ENCODE measurements at regions not wholly inside any gene's neighbourhood (a gene's known extent, or its start where the extent isn't known, plus 50 kb on each side); places are given as distances from the start of the nearest gene placed in this dataset.

DNA sequence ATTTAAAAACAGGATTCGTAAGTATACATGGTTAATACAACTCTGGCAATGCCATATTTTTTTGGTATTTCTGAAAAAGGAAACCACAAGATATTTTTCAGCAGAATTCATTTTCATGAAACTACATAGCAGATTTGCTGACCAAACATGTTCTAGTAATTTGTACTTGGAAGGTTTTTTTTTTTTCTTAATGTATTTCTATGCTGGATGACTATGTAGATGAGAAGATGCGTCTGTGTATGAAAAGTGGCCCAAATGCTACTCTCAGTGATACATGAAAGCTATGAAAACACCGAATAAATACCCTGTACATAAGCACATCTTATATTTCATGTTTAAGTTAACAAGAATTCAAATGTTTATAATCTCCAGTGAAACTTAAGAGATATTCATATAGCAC lies 400.9 kb upstream of the CYLC2 start:
- Mint-ChIP-seq H3K4me1 (no peaks in the 10 kb centered on the region), H3K27ac (no peak overlapping the region), H3K9me3 (ENCODE audit: insufficient read depth) (no peaks in the 10 kb centered on the region), H3K4me3 (no peak overlapping the region), H3K27me3 (no peaks in the 10 kb centered on the region)
- TF ChIP-seq, protein P1, sequence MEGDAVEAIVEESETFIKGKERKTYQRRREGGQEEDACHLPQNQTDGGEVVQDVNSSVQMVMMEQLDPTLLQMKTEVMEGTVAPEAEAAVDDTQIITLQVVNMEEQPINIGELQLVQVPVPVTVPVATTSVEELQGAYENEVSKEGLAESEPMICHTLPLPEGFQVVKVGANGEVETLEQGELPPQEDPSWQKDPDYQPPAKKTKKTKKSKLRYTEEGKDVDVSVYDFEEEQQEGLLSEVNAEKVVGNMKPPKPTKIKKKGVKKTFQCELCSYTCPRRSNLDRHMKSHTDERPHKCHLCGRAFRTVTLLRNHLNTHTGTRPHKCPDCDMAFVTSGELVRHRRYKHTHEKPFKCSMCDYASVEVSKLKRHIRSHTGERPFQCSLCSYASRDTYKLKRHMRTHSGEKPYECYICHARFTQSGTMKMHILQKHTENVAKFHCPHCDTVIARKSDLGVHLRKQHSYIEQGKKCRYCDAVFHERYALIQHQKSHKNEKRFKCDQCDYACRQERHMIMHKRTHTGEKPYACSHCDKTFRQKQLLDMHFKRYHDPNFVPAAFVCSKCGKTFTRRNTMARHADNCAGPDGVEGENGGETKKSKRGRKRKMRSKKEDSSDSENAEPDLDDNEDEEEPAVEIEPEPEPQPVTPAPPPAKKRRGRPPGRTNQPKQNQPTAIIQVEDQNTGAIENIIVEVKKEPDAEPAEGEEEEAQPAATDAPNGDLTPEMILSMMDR (IDR thresholded peaks at IDR 0.05): no peak
- no peak for TF ChIP-seq EZH2 (IDR thresholded peaks at IDR 0.05; ENCODE audit: borderline replicate concordance, insufficient read depth, low read depth, low read length, poor library complexity, severe bottlenecking)
- no peak for DNase-seq
- Histone ChIP-seq H3K27ac (ENCODE audit: low read length in 2 of 2) (no peak overlapping the region), H3K9me3 (ENCODE audit: control extremely low read depth in 1 of 3, control insufficient read depth in 2 of 3, insufficient read depth in 1 of 3, low read length in 2 of 3) (no peaks in the 10 kb centered on the region), H3K4me3 (ENCODE audit: control extremely low read depth in 1 of 5, extremely low read depth in 1 of 5, insufficient read depth in 1 of 5, low read depth in 2 of 5, low read length in 4 of 5) (no peak overlapping the region), H3K79me2 (ENCODE audit: control insufficient read depth, insufficient read depth, low read length) (no peaks in the 10 kb centered on the region), H3K27me3 (replicated peaks in 1 of 4; ENCODE audit: control extremely low read depth in 1 of 4, control insufficient read depth in 3 of 4, insufficient read depth in 4 of 4, low read length in 3 of 4) (no peaks in the 10 kb centered on the region), H4K20me1 (ENCODE audit: control insufficient read depth, insufficient read depth, low read length, poor library complexity, severe bottlenecking) (no peaks in the 10 kb centered on the region), H3K9ac (ENCODE audit: low read length) (no peak overlapping the region), H3K4me1 (ENCODE audit: control insufficient read depth in 2 of 2, insufficient read depth in 2 of 2, low read length in 2 of 2) (no peaks in the 10 kb centered on the region), H3K4me2 (replicated peaks; ENCODE audit: low read depth, low read length, poor library complexity, severe bottlenecking) (no peak overlapping the region), H2AFZ (ENCODE audit: insufficient read depth, low read depth, low read length, poor library complexity, severe bottlenecking) (no peak overlapping the region), H3K36me3 (replicated peaks in 1 of 2; ENCODE audit: control extremely low read depth in 1 of 2, control insufficient read depth in 1 of 2, extremely low read depth in 1 of 2, insufficient read depth in 2 of 2, low read length in 1 of 2) (no peaks in the 10 kb centered on the region)
- intact Hi-C loops (cut with micrococcal nuclease): no loop called here
- POLR2A ChIA-PET: no interaction called here
- no CpG with 5 or more reads among the region's 3 CpGs for WGBS (ENCODE audit: insufficient coverage)
- ATAC-seq (ENCODE audit: low read depth): no peak
- CTCF ChIA-PET: no interaction called here

DNA sequence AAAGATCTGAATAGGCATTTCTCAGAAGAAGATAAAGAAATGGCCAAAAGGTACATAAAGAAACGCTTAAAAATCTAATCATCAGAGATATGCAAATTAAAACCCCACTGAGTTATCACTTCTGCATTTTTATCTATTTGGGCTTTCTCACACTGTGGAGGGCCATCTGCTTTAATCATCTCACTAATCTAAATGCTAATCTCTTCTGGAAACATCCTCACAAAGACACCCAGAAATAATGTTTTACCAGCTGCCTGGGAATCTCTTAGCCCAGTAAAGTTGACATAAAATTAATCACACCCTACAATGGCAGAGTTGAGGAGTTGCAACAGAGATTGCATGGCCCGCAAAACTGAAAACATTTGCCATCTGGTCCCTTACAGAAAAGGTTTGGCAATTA lies 407.9 kb upstream of the CYLC2 start:
- Mint-ChIP-seq H3K27me3 (no peaks in the 10 kb centered on the region), H3K4me3 (no peak overlapping the region), H3K4me1 (no peaks in the 10 kb centered on the region), H3K27ac (no peak overlapping the region), H3K9me3 (ENCODE audit: insufficient read depth) (no peaks in the 10 kb centered on the region)
- no peak overlapping the region for H3K4me3 ChIP-seq (ENCODE audit: control extremely low read depth in 1 of 5, extremely low read depth in 1 of 5, insufficient read depth in 1 of 5, low read depth in 2 of 5, low read length in 4 of 5)
- 17% methylated on average over 2 of the region's 2 CpGs for WGBS (ENCODE audit: insufficient coverage)
- no peak overlapping the region for H3K9ac ChIP-seq (ENCODE audit: low read length)
- intact Hi-C loops (cut with micrococcal nuclease): no loop called here
- H3K4me1 ChIP-seq (ENCODE audit: control insufficient read depth in 2 of 2, insufficient read depth in 2 of 2, low read length in 2 of 2): no peaks in the 10 kb centered on the region
- no peak overlapping the region for H3K27ac ChIP-seq (ENCODE audit: low read length in 2 of 2)
- H3K4me2 ChIP-seq (replicated peaks; ENCODE audit: low read depth, low read length, poor library complexity, severe bottlenecking): no peak overlapping the region
- ATAC-seq (ENCODE audit: low read depth): no peak
- no peak for DNase-seq
- no peaks in the 10 kb centered on the region for H3K27me3 ChIP-seq (replicated peaks in 1 of 4; ENCODE audit: control extremely low read depth in 1 of 4, control insufficient read depth in 3 of 4, insufficient read depth in 4 of 4, low read length in 3 of 4)
- no peaks in the 10 kb centered on the region for H3K36me3 ChIP-seq (replicated peaks in 1 of 2; ENCODE audit: control extremely low read depth in 1 of 2, control insufficient read depth in 1 of 2, extremely low read depth in 1 of 2, insufficient read depth in 2 of 2, low read length in 1 of 2)
- H2AFZ ChIP-seq (ENCODE audit: insufficient read depth, low read depth, low read length, poor library complexity, severe bottlenecking): no peak overlapping the region
- H3K9me3 ChIP-seq (ENCODE audit: control extremely low read depth in 1 of 3, control insufficient read depth in 2 of 3, insufficient read depth in 1 of 3, low read length in 2 of 3): no peaks in the 10 kb centered on the region
- H3K79me2 ChIP-seq (ENCODE audit: control insufficient read depth, insufficient read depth, low read length): no peaks in the 10 kb centered on the region
- ChIA-PET POLR2A (no interaction called here), CTCF (no interaction called here)
- no peak for TF ChIP-seq EZH2 (IDR thresholded peaks at IDR 0.05; ENCODE audit: borderline replicate concordance, insufficient read depth, low read depth, low read length, poor library complexity, severe bottlenecking)
- TF ChIP-seq, protein P1 (IDR thresholded peaks at IDR 0.05): no peak
- no peaks in the 10 kb centered on the region for H4K20me1 ChIP-seq (ENCODE audit: control insufficient read depth, insufficient read depth, low read length, poor library complexity, severe bottlenecking)

All from B cell (primary cell).